ENCODE measurements at regions not wholly inside any gene's neighbourhood (a gene's known extent, or its start where the extent isn't known, plus 50 kb on each side); places are given as distances from the start of the nearest gene placed in this dataset.

GRCh38 chr3:27638594-27638993, 83.5 kb downstream of the EOMES start (continued):
- no peak for TF ChIP-seq ZNF462 (CRISPR knock-in tag; IDR thresholded peaks at IDR 0.05)
- TF ChIP-seq NANOG (IDR thresholded peaks at IDR 0.05; ENCODE audit: borderline replicate concordance), result no peak
- TF ChIP-seq ZNF114 (CRISPR knock-in tag; IDR thresholded peaks at IDR 0.05), result no peak

GRCh38 chr3:27637346-27637995, 84.7 kb downstream of the EOMES start:
- Histone ChIP-seq H3K27me3 (ENCODE audit: insufficient read depth) (peaks cover 18% of the 10 kb centered on the region), H3K9me2 (ENCODE audit: insufficient read depth) (0 out of 2 replicates have a peak, but pooled peaks cover 4% of the 10 kb centered on the region), H4K20me1 (replicated peaks; ENCODE audit: insufficient read depth) (no peaks in the 10 kb centered on the region), H3K4me2 (no peak overlapping the region), H3K4me3 (no peak overlapping the region), H3K79me2 (replicated peaks; ENCODE audit: insufficient read depth) (no peaks in the 10 kb centered on the region), H2AFZ (no peak overlapping the region), H3K36me3 (ENCODE audit: insufficient read depth) (no peaks in the 10 kb centered on the region), H3K4me1 (ENCODE audit: insufficient read depth) (no peaks in the 10 kb centered on the region; the same call in 1 of the 2 replicates), H3F3A (replicated peaks; ENCODE audit: low read depth) (no peaks in the 10 kb centered on the region), H3K27ac (ENCODE audit: low read depth) (no peak overlapping the region)
- H3K36me3 Mint-ChIP-seq (ENCODE audit: low read depth), result no peaks in the 10 kb centered on the region
- peaks cover 8% of the 10 kb centered on the region for H3K27me3 Mint-ChIP-seq (ENCODE audit: insufficient read depth, low read depth, poor library complexity)
- H3K27ac Mint-ChIP-seq, result no peak overlapping the region
- peaks cover 13% of the 10 kb centered on the region for H3K4me1 Mint-ChIP-seq
- ATAC-seq (no peak; the same call in 2 of the 3 replicates), DNase-seq (ENCODE audit: low spot score) (peak; percentile 38)
- no peak overlapping the region for H3K4me3 Mint-ChIP-seq
- H3K9me3 Mint-ChIP-seq, result peaks cover 3% of the 10 kb centered on the region; the same call in 1 of the 3 replicates
- no peak for TF ChIP-seq JUNB (IDR thresholded peaks at IDR 0.05; ENCODE audit: unreplicated experiment)
- TF ChIP-seq CTCF (conservative IDR thresholded peaks at IDR 0.05; ENCODE audit: low read depth in 2 of 2), result no peak
- TF ChIP-seq CREB1 (CRISPR knock-in tag; IDR thresholded peaks at IDR 0.05; ENCODE audit: low read depth), result no peak
- no peak for TF ChIP-seq ETS1 (IDR thresholded peaks at IDR 0.05)
- TF ChIP-seq, protein P1, sequence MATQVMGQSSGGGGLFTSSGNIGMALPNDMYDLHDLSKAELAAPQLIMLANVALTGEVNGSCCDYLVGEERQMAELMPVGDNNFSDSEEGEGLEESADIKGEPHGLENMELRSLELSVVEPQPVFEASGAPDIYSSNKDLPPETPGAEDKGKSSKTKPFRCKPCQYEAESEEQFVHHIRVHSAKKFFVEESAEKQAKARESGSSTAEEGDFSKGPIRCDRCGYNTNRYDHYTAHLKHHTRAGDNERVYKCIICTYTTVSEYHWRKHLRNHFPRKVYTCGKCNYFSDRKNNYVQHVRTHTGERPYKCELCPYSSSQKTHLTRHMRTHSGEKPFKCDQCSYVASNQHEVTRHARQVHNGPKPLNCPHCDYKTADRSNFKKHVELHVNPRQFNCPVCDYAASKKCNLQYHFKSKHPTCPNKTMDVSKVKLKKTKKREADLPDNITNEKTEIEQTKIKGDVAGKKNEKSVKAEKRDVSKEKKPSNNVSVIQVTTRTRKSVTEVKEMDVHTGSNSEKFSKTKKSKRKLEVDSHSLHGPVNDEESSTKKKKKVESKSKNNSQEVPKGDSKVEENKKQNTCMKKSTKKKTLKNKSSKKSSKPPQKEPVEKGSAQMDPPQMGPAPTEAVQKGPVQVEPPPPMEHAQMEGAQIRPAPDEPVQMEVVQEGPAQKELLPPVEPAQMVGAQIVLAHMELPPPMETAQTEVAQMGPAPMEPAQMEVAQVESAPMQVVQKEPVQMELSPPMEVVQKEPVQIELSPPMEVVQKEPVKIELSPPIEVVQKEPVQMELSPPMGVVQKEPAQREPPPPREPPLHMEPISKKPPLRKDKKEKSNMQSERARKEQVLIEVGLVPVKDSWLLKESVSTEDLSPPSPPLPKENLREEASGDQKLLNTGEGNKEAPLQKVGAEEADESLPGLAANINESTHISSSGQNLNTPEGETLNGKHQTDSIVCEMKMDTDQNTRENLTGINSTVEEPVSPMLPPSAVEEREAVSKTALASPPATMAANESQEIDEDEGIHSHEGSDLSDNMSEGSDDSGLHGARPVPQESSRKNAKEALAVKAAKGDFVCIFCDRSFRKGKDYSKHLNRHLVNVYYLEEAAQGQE (IDR thresholded peaks at IDR 0.05; ENCODE audit: unreplicated experiment), result no peak
- no peak for TF ChIP-seq POLR2AphosphoS5 (IDR thresholded peaks at IDR 0.05; ENCODE audit: low read depth)
- TF ChIP-seq ZNF114 (CRISPR knock-in tag; IDR thresholded peaks at IDR 0.05), result no peak
- TF ChIP-seq STAT1 (IDR thresholded peaks at IDR 0.05; ENCODE audit: unreplicated experiment), result no peak
- TF ChIP-seq EZH2phosphoT487 (IDR thresholded peaks at IDR 0.05; ENCODE audit: unreplicated experiment), result no peak
- TF ChIP-seq ZNF331 (CRISPR knock-in tag; IDR thresholded peaks at IDR 0.05; ENCODE audit: low read depth), result no peak
- TF ChIP-seq NANOG (IDR thresholded peaks at IDR 0.05; ENCODE audit: borderline replicate concordance), result no peak
- no peak for TF ChIP-seq EZH2 (IDR thresholded peaks at IDR 0.05; ENCODE audit: low read depth, unreplicated experiment)

Data from GM23338 (cell line).